Activated T-cell treated with anti-CD3 and anti-CD28 coated beads, Interleukin-2, amount 50 U/mL, for 72 hours (primary cell): ENCODE measurements at regions not wholly inside any gene's neighbourhood (a gene's known extent, or its start where the extent isn't known, plus 50 kb on each side); places are given as distances from the start of the nearest gene placed in this dataset.
"Not testable (repeated sequence)": the region's sequence is repeated elsewhere in the genome, so short reads cannot be mapped to it uniquely, and the experiment has no call there.

ENCODE experiments used
- ATAC-seq, 2 donors: fragments of 150-1000 bp; cut with Tn5 transposase; replicated peaks in 1 of 2; 2 replicates each; pipeline ENCODE4 v1.10.0; 2021; ENCODE audit warnings: moderate library complexity in 2 of 2, mild to moderate bottlenecking in 1 of 2
- DNase-seq, 2 donors: peaks; one replicate each; pipeline ENCODE4 v3.0.0; 2021 to 2022; ENCODE audit warnings: mixed read lengths in 1 of 2
- H3K27ac Mint-ChIP-seq: one replicate; pipeline ENCODE4 v1.8.0; 2022; ENCODE audit warnings: mild to moderate bottlenecking, moderate library complexity, mixed read lengths
- H3K27me3 Mint-ChIP-seq: one replicate; pipeline ENCODE4 v1.8.0; 2022; ENCODE audit warnings: low read depth, mixed read lengths
- H3K36me3 Mint-ChIP-seq, 2 donors: one replicate each; pipeline ENCODE4 v1.8.0; 2022; ENCODE audit warnings: mixed read lengths in 2 of 2, mild to moderate bottlenecking in 1 of 2; ENCODE audit not compliant: insufficient read depth in 2 of 2
- H3K4me1 Mint-ChIP-seq: one replicate; pipeline ENCODE4 v1.8.0; 2022; ENCODE audit warnings: low read depth, mixed read lengths
- H3K4me3 Mint-ChIP-seq, 2 donors: one replicate each; pipeline ENCODE4 v1.8.0; 2022; ENCODE audit warnings: mild to moderate bottlenecking in 2 of 2, mixed read lengths in 2 of 2, moderate library complexity in 2 of 2
- H3K9me3 Mint-ChIP-seq, 2 donors: one replicate each; pipeline ENCODE4 v1.8.0; 2022; ENCODE audit warnings: mixed read lengths in 2 of 2

DNA sequence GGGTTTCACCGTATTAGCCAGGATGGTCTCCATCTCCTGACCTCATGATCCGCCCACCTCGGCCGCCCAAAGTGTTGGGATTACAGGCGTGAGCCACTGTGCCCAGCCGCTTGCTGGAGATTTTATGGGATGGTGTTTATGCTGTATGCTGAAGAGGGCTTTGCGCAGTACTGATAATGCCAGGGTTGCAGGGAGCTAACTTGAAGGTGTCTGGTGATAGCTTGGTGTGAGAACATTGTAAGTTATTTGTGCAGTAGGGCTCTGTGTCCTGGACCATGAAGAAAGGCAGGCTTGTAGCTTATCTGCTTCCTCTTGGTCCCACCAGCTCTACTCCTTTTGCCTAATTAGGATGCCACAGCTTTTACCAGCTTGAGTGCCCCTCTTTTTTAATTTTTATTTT is 157.0 kb upstream of the DTNBP1 start:
- H3K4me1 Mint-ChIP-seq, result peaks cover 5% of the 10 kb centered on the region
- H3K27me3 Mint-ChIP-seq, result peaks cover 47% of the 10 kb centered on the region
- H3K4me3 Mint-ChIP-seq, result no peak overlapping the region
- no peak overlapping the region for H3K27ac Mint-ChIP-seq
- no peak for DNase-seq
- no peaks in the 10 kb centered on the region for H3K9me3 Mint-ChIP-seq
- ATAC-seq, result no peak
- H3K36me3 Mint-ChIP-seq, result no peaks in the 10 kb centered on the region

DNA sequence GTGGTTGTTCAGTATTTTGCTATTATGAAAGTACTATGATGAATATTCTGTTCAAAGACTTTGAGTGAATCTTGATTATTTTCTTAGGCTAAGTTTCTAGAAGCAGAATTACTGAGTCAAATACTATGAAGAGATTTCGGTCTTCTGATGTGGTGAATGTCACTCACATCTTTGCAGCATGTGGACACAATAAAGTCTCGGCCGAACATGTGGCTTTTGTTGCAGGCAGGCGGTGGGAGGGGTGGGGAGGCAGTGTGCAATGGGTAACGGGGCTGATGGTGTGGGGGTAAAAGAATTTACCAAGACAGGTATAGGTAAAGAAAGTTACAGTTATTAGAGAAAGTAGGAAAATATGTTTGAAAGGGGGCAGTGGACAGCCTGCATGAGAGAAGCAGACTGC is 156.4 kb upstream of the DTNBP1 start:
- Mint-ChIP-seq H3K4me3 (no peak overlapping the region), H3K9me3 (no peaks in the 10 kb centered on the region), H3K27ac (no peak overlapping the region), H3K27me3 (peaks cover 48% of the 10 kb centered on the region), H3K4me1 (peaks cover 5% of the 10 kb centered on the region), H3K36me3 (no peaks in the 10 kb centered on the region)
- ATAC-seq, result no peak
- DNase-seq, result no peak

DNA sequence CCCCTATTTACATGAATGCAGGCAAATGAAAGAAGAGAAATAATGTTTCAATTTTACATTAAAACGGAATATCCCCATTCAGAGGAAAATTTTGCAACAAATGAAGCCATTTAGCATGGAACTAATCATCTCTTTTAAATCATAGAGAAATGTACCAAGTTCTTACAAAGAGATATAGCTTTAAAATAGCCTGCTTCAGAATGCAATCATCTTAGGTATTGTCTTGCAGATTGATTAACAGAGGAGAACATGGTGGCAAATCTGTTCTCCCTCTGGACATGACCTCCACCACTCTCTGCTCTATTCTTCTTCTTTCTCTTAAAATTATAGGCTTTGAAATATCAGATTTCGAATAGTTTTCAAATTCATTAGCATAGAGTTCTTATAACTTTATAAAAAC is 155.7 kb upstream of the DTNBP1 start:
- Mint-ChIP-seq H3K4me3 (no peak overlapping the region), H3K27me3 (peaks cover 45% of the 10 kb centered on the region)

DNA sequence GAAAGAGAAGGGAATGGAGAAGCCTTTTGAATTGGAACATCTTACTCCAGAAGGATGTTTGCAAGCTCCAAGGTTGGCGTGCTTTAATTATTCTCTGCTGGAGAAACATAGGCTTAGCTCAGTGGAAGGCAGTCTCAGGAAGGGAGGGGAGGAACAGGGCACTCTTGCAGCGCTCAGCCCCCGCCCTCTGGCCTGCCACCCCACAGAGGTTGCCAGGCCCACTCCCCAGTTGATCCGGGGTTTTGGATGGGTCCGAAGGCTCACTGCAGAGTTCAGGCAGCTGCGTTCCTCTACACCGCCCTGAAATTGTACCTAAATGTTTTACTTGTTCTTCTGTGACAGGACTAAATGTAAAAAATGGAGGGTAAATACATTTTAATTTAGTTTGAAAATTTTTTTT is 155.2 kb upstream of the DTNBP1 start:
- no peak for DNase-seq
- Mint-ChIP-seq H3K4me3 (no peak overlapping the region), H3K27me3 (peaks cover 40% of the 10 kb centered on the region), H3K36me3 (no peaks in the 10 kb centered on the region), H3K9me3 (no peaks in the 10 kb centered on the region), H3K27ac (no peak overlapping the region), H3K4me1 (peaks cover 5% of the 10 kb centered on the region)
- ATAC-seq, result no peak

More for the DNA sequence above, 155.7 kb upstream of the DTNBP1 start:
- Mint-ChIP-seq H3K4me1 (peaks cover 5% of the 10 kb centered on the region), H3K36me3 (no peaks in the 10 kb centered on the region), H3K27ac (no peak overlapping the region), H3K9me3 (no peaks in the 10 kb centered on the region)
- ATAC-seq, result no peak
- DNase-seq, result no peak

DNA sequence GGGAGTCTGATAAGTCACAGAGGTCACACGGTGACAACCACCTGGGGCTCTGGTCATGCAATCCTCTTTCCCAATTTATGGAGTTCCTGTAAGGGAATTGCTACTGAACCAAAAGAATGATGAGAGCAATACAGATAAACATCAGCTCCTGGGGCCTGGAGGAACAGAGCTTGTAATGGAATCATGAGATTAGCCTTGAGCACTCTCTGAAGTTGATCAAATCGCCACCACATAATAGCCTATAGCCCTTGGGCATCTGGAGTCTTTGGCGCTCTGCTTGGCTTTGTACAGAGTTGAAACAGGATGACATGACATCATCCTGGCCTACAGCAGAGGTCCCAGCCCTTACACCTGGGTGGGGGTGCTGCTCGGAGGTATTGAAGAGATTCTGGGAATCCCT is 154.3 kb upstream of the DTNBP1 start:
- H3K9me3 Mint-ChIP-seq, result no peaks in the 10 kb centered on the region
- ATAC-seq (no peak), DNase-seq (no peak)
- H3K36me3 Mint-ChIP-seq, result no peaks in the 10 kb centered on the region
- H3K4me3 Mint-ChIP-seq, result no peak overlapping the region
- H3K27ac Mint-ChIP-seq, result no peak overlapping the region
- peaks cover 5% of the 10 kb centered on the region for H3K4me1 Mint-ChIP-seq
- peaks cover 45% of the 10 kb centered on the region for H3K27me3 Mint-ChIP-seq

DNA sequence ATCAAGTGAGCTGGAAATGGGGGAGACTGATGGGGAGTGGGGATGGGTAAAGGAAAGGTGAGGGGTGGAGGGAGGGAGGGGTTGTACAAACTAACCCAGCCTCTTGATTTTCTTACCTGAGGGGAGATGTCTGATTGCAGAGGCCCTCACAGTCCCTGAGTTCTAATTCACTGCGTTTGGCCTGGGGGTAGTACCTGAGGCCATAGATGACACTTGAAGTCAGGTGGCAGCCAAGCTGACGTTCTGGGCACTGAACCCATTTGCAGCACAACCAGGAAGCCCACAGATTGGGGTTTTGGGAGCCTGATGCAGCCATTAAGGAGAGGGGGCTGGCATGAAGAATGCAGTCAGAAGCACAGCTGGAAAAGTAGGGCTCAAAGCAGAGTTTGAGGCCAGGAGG is 153.8 kb upstream of the DTNBP1 start:
- ATAC-seq (no peak), DNase-seq (no peak)
- no peaks in the 10 kb centered on the region for H3K36me3 Mint-ChIP-seq
- H3K27me3 Mint-ChIP-seq, result peaks cover 44% of the 10 kb centered on the region
- no peak overlapping the region for H3K4me3 Mint-ChIP-seq
- no peaks in the 10 kb centered on the region for H3K9me3 Mint-ChIP-seq
- peaks cover 5% of the 10 kb centered on the region for H3K4me1 Mint-ChIP-seq
- no peak overlapping the region for H3K27ac Mint-ChIP-seq

DNA sequence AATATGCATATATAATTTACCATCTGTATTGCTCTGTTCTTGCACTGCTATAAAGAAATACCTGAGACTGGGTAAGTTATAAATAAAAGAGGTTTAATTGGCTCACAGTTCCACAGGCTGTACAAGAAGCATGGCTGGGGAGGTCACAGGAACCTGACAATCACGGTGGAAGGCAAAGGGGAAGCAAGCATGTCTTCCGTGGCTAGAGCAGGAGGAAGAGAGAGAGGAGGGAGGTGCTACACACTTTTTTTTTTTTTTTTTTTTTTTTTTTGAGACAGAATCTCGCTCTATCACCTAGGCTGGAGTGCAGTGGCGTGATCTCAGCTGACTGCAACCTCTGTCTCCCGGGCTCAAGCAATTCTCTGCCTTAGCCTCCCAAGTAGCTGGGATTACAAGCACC is 150.9 kb upstream of the DTNBP1 start:
- not testable (repeated sequence) for ATAC-seq, H3K36me3 Mint-ChIP-seq, H3K4me3 Mint-ChIP-seq, H3K4me1 Mint-ChIP-seq, H3K27ac Mint-ChIP-seq, H3K9me3 Mint-ChIP-seq, DNase-seq
- H3K27me3 Mint-ChIP-seq, result peaks cover 35% of the 10 kb centered on the region

DNA sequence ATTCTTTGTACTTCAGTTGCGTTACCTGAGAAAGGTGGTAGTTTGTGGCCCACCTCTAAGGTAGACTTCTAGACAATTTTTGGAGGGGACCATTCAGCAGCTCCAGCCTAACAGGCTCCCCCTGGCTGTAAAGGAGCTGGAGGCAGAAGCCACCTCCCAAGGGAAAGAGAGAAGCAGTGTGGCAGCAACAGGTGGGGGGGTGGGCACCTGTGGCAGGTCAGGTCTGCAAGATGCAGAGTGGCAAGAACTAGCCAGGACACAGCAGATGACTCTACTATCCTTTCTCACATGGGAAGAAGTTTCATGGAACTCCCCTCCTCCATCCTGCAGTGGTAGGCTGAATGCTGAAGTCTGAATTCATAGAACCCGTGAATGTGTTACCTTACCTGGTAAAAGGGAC is 148.3 kb upstream of the DTNBP1 start:
- H3K36me3 Mint-ChIP-seq, result no peaks in the 10 kb centered on the region
- H3K9me3 Mint-ChIP-seq, result no peaks in the 10 kb centered on the region
- H3K27ac Mint-ChIP-seq, result no peak overlapping the region
- peaks cover 35% of the 10 kb centered on the region for H3K27me3 Mint-ChIP-seq
- no peak overlapping the region for H3K4me3 Mint-ChIP-seq
- H3K4me1 Mint-ChIP-seq, result peaks cover 7% of the 10 kb centered on the region
- ATAC-seq (no peak), DNase-seq (no peak)

DNA sequence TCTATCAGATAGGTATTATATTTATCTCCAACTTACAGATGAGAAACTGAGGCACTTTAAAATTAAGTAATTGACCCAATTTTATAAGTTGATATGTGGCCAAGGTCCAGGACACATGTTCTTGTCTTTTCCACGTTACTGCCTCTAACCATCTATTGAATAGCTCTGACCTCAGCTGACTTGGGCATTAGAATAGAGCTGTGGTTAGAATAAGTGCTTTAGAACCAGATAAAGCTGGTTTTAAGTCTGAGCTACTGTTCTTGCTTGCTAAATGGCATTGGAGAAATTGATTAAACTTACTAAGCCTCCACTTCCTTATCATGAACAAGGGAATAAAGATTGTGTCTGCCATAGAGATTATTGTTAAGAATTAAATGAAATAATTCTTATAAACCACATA is 147.8 kb upstream of the DTNBP1 start:
- Mint-ChIP-seq H3K36me3 (no peaks in the 10 kb centered on the region), H3K9me3 (no peaks in the 10 kb centered on the region), H3K27me3 (peaks cover 35% of the 10 kb centered on the region), H3K27ac (no peak overlapping the region), H3K4me3 (no peak overlapping the region), H3K4me1 (peaks cover 7% of the 10 kb centered on the region)
- DNase-seq, result no peak
- ATAC-seq, result no peak

DNA sequence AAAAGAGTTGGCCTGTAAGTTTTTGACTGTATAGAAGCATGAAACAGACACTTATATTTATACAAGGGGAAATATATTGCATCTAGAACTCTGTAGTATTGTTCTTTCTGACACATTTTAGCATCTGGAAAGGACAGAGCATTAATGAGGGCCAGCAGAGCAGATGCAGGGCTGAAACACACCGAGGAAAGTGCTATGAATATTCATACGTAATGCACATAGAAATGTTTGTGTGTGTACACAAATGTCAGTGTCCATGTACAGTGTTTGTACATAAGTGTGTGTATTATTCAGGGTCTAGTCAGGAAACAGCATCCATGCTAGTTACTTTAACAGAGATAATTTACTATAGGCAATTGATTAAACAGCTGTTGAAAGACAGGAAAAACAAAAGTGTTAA is 146.5 kb upstream of the DTNBP1 start:
- no peak for ATAC-seq
- no peak overlapping the region for H3K4me3 Mint-ChIP-seq
- H3K4me1 Mint-ChIP-seq, result peaks cover 13% of the 10 kb centered on the region
- DNase-seq, result no peak
- no peak overlapping the region for H3K27ac Mint-ChIP-seq
- H3K9me3 Mint-ChIP-seq, result no peaks in the 10 kb centered on the region
- no peaks in the 10 kb centered on the region for H3K36me3 Mint-ChIP-seq
- peaks cover 37% of the 10 kb centered on the region for H3K27me3 Mint-ChIP-seq

DNA sequence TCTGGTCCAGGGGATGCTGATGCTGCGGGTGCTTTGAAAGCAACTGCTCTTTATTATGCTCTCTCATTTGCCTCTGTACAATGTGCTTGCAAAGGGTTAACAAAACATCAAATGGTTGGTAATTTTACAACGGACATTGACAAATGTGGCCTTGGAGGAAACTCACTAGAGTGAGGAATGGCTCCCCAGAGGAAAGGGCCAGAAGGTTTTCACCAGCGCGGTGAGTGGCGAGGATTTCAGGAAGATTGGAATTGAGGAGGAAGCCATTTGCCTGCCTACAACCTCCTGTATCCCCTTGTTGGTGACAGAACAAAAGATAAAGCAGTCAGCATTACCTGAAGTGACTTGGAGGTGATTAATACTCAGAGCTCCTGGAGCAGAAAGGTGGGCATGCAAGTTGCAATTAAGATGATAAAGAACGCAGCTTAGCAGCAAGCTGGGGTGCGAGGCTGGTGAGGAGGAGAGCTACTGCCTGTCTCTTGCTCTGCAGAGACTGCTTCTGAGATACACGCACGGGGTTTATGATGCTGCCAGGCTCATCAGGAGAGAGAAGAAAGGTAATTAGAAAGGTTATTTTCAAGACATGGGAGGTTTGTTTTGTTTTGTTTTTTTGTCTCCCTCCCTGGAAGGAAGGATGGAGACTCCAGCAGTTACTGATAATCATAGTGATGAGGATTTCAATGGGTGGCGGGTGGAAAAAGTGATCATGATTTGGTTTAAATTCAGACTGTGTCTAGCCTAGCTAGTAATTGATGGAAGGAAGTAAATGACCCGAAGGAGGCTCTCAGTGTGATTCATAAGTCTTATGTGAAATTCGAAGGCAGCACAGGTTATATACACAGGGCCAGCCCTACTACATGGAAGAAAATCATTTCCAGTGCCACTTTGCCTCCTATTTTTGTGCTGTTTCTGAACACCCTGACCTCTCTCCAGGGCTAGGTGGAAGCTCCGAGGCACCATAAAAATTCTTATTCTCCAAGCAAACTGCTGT is 141.6 kb upstream of the DTNBP1 start:
- no peaks in the 10 kb centered on the region for H3K9me3 Mint-ChIP-seq
- H3K4me1 Mint-ChIP-seq, result peaks cover 15% of the 10 kb centered on the region
- no peak overlapping the region for H3K27ac Mint-ChIP-seq
- no peak overlapping the region for H3K4me3 Mint-ChIP-seq
- no peaks in the 10 kb centered on the region for H3K36me3 Mint-ChIP-seq
- no peak for ATAC-seq
- H3K27me3 Mint-ChIP-seq, result peaks cover 36% of the 10 kb centered on the region
- no peak for DNase-seq

DNA sequence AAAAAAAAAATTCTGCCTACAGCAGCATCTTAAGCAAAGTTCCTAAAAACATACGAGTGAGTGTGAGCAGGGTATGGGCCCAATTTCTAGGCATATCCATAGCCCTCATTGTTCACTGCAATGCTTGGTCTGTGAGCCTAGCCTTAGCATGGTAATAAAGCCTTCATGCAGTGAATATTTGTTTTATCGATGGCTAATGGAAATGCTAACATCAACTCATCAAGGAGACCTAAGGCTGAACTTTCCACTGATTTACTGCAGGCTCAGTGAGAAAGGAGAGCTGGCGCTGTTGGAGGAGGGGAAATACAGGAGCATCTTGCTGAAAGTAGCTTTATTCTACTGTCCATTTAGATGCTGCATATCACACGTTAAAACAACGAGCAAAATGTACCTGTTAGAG is 139.6 kb upstream of the DTNBP1 start:
- ATAC-seq (no peak), DNase-seq (no peak)
- H3K27ac Mint-ChIP-seq, result no peak overlapping the region
- no peak overlapping the region for H3K4me3 Mint-ChIP-seq
- peaks cover 0 to 3% of the 10 kb centered on the region in 2 donors for H3K36me3 Mint-ChIP-seq
- H3K27me3 Mint-ChIP-seq, result peaks cover 24% of the 10 kb centered on the region
- peaks cover 3 to 10% of the 10 kb centered on the region in 2 donors for H3K9me3 Mint-ChIP-seq
- peaks cover 8% of the 10 kb centered on the region for H3K4me1 Mint-ChIP-seq

DNA sequence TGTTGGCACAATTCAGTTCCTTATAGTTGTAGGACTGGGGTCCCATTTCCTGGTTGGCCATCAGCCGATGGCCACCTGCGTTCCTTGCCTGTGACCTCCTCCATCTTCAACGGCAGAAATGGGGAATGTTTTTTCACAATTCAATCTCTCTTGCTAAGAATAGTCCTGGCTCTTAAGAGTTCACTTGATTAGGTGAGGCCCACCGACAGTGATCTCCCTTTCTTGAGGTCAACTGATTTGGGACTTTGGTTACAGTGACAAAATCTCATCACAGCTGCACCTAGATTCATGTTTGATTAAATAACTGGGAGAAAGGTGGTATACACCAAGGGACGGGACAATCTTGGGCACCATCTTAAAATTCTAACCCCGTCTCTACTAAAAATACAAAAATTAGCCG is 139.1 kb upstream of the DTNBP1 start:
- no peak overlapping the region for H3K4me3 Mint-ChIP-seq
- DNase-seq (no peak), ATAC-seq (no peak)
- no peak overlapping the region for H3K27ac Mint-ChIP-seq
- H3K9me3 Mint-ChIP-seq, result peaks cover 7 to 15% of the 10 kb centered on the region in 2 donors
- peaks cover 5 to 9% of the 10 kb centered on the region in 2 donors for H3K36me3 Mint-ChIP-seq
- H3K4me1 Mint-ChIP-seq, result peaks cover 8% of the 10 kb centered on the region
- H3K27me3 Mint-ChIP-seq, result peaks cover 24% of the 10 kb centered on the region
